Right hindlimb (tissue), 1 donor: ENCODE measurements at regions not wholly inside any gene's neighbourhood (a gene's known extent, or its start where the extent isn't known, plus 50 kb on each side); places are given as distances from the start of the nearest gene placed in this dataset.
"Not testable (repeated sequence)": the region's sequence is repeated elsewhere in the genome, so short reads cannot be mapped to it uniquely, and the experiment has no call there.

Experiments used
- DNase-seq: peaks from one replicate; pipeline ENCODE4 v3.0.0-alpha.2; 2018

GRCh38 chr7:149930374-149931068 lies 56.8 kb downstream of the ATP6V0E2 start:
- peak; percentile 30 for DNase-seq

- DNase-seq = not testable (repeated sequence)
These were observed 60.0 kb downstream of the ATP6V0E2 start for GRCh38 chr7:149933776-149934175.

GRCh38 chr7:149947346-149947745 lies 73.6 kb downstream of the ATP6V0E2 start:
- not testable (repeated sequence) for DNase-seq

- DNase-seq = not testable (repeated sequence)
These were observed 74.7 kb downstream of the ATP6V0E2 start for GRCh38 chr7:149948444-149948843.

GRCh38 chr7:149949863-149950577 lies 76.3 kb downstream of the ATP6V0E2 start:
- not testable (repeated sequence) for DNase-seq

- not testable (repeated sequence) for DNase-seq
These were observed 76.8 kb downstream of the ATP6V0E2 start for GRCh38 chr7:149950578-149950924.

- not testable (repeated sequence) for DNase-seq
These were observed 77.8 kb downstream of the ATP6V0E2 start for GRCh38 chr7:149951579-149951978.

GRCh38 chr7:149958880-149959279 lies 85.1 kb downstream of the ATP6V0E2 start:
- DNase-seq = not testable (repeated sequence)

- not testable (repeated sequence) for DNase-seq
These were observed 87.1 kb downstream of the ATP6V0E2 start for GRCh38 chr7:149960863-149961262.

- not testable (repeated sequence) for DNase-seq
These were observed 88.1 kb downstream of the ATP6V0E2 start for GRCh38 chr7:149961878-149962277.

GRCh38 chr7:149962685-149963319 lies 89.0 kb downstream of the ATP6V0E2 start:
- DNase-seq = peak; percentile 25

GRCh38 chr7:149963985-149964384 lies 90.2 kb downstream of the ATP6V0E2 start:
- not testable (repeated sequence) for DNase-seq

- not testable (repeated sequence) for DNase-seq
These were observed 92.7 kb downstream of the ATP6V0E2 start for GRCh38 chr7:149966444-149966843.

GRCh38 chr7:149972977-149973376 lies 99.2 kb downstream of the ATP6V0E2 start:
- DNase-seq = not testable (repeated sequence)

GRCh38 chr7:149973681-149974080 lies 99.9 kb downstream of the ATP6V0E2 start:
- not testable (repeated sequence) for DNase-seq

- not testable (repeated sequence) for DNase-seq
These were observed 101.8 kb downstream of the ATP6V0E2 start for GRCh38 chr7:149975608-149976007.

- DNase-seq = not testable (repeated sequence)
These were observed 104.8 kb downstream of the ATP6V0E2 start for GRCh38 chr7:149978537-149978936.

GRCh38 chr7:149978944-149979343 lies 105.2 kb downstream of the ATP6V0E2 start:
- DNase-seq = not testable (repeated sequence)

- DNase-seq = not testable (repeated sequence)
These were observed 108.9 kb downstream of the ATP6V0E2 start for GRCh38 chr7:149982537-149983112.

GRCh38 chr7:149986866-149987265 lies 113.1 kb downstream of the ATP6V0E2 start:
- not testable (repeated sequence) for DNase-seq

- not testable (repeated sequence) for DNase-seq
These were observed 118.0 kb downstream of the ATP6V0E2 start for GRCh38 chr7:149991652-149992302.

GRCh38 chr7:149992366-149992765 lies 118.6 kb downstream of the ATP6V0E2 start:
- not testable (repeated sequence) for DNase-seq
